HG02981 (cell line): ENCODE measurements at regions not wholly inside any gene's neighbourhood (a gene's known extent, or its start where the extent isn't known, plus 50 kb on each side); places are given as distances from the start of the nearest gene placed in this dataset.

Experiments used
- ATAC-seq: cut with Tn5 transposase; IDR thresholded peaks from one replicate; pipeline ENCODE4 v1.9.1; 2021; ENCODE audit warnings: mild to moderate bottlenecking, moderate library complexity; ENCODE audit not compliant: unreplicated experiment

DNA sequence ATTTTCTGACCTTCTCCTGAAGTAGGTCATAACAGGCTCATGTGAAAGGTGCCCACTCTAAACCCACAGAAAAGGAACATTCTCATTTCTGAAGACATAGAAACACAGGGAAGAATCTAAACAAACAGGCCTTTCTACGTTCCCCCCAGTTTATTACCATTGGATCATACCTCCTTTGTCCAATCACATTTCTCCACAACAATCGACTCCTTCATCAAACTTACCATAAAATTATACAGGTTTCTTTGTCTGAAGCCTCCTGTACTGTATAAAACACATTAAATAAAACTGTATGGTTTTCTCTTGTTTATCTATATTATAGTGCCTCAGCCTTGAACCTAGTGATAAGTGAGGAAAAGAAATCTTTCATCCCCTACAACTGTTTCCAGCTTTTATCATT, 340.7 kb downstream of the ENC1 start:
- ATAC-seq, result no peak

- no peak for ATAC-seq
Observed at GRCh38 chr5:74296685-74297408, 343.7 kb downstream of the ENC1 start.

DNA sequence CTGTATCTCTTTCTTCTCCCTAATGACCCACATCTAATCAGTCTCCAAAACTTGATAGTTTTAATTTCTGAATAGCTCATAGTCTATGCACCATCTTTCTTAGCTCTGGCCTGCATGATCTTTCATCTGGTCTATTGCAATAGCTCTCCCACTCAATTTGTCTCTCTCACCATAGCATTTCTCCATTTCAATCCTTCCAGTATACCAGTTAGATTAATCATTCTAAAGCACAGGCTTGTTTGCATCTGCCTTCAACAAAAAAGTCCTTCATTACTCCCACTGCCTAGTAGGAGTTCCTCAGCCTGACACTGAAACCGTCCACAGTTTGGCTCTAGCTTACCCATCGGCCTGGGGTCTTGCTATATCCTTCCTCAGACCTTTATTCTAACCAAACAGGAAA, 344.9 kb downstream of the ENC1 start:
- ATAC-seq, result no peak

- no peak for ATAC-seq
Observed at GRCh38 chr5:74295141-74295540, 345.4 kb downstream of the ENC1 start.

- ATAC-seq, result peak; percentile 64
Observed at GRCh38 chr5:74294231-74294705, 346.3 kb downstream of the ENC1 start.

GRCh38 chr5:74293182-74293581, 347.3 kb downstream of the ENC1 start:
- no peak for ATAC-seq

GRCh38 chr5:74290634-74291241, 349.8 kb downstream of the ENC1 start:
- no peak for ATAC-seq

DNA sequence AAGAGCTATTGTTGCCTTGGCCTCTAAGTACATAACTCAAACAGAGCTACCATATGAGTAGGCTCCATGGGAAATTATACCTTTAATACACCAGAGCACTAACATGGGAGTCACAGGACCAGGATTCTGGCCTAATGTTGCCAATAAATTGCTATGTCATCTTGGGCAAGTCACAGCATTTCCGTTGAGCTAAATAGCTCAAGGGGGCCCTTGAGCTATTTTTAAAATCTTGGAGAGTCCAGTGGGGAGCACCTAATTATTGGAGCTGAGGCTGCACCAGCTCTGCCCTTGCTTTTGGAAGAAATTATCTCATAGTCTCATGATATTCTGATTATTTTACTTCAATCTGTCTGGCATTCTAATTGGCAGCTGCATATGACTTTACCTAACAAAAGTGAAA, 350.8 kb downstream of the ENC1 start:
- no peak for ATAC-seq

GRCh38 chr5:74289238-74289637, 351.3 kb downstream of the ENC1 start:
- no peak for ATAC-seq

DNA sequence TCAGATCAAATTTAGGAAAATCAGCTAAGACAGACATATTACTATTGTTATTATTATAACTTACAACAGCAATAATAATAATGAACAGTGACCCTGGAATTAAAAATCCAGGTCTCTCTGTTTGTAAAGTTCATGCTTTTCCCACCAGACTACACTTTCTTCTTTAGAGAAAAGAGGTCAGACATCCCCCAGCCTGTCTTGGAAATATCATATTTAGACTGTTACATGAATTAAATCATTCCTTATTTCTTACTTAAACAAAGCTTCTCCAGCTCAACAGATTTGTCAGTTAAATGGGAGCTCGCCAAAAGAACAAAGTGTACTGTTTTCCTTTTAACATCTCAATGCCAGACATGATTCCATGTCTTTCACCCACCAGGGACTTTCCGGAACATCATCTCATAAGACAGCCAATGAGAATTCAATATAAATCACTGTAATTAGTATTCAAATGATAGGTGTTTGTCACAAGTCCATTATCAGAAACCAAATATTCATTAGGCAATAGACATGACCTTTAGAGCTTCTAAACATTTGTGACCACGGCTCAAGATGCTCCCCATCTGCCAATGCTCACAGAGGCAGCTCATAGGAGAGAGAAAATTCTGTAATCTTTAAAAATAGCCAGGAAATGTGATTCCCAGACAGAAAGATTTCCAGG, 351.9 kb downstream of the ENC1 start:
- no peak for ATAC-seq

DNA sequence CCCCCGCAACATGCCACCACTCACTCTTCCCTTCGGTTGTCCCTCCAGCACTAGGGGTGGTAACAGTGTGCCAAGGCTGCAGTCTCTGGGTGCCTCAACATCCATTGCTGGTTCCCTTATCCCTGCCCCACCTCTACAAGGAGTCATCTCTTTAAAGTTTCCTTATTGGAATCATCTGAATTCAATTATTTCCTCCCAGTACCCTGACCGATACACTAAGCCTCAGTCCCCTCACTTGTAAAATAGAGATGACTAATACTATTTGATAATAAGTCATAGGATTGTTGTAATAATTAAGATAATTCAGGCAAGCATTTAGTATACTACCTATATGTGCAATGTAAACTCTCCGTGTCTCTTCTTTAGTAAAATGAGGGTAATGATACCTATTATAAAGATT, 352.5 kb downstream of the ENC1 start:
- ATAC-seq, result no peak

- ATAC-seq, result no peak
Observed at GRCh38 chr5:74286734-74287695, 353.5 kb downstream of the ENC1 start.

GRCh38 chr5:74285675-74286280, 354.8 kb downstream of the ENC1 start:
- ATAC-seq, result no peak

DNA sequence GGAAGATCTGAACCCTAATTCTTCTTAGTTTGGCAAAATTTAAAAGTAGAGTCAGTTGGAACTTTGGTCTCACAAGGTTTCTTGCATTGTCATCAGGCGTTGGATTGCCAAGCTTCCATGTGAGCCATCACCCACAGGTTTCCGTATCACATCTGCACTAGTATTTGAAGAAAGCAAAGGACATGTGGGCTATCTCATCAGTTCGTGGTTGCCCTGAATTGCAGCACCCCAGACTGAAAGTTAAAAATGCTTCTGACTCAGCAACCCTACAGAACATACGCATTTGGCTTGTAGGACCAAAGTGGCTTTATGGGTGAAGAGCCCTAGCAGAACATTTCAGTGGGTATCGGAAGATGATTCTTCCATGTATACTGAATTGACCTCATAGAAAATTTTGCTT, 358.0 kb downstream of the ENC1 start:
- ATAC-seq, result no peak

DNA sequence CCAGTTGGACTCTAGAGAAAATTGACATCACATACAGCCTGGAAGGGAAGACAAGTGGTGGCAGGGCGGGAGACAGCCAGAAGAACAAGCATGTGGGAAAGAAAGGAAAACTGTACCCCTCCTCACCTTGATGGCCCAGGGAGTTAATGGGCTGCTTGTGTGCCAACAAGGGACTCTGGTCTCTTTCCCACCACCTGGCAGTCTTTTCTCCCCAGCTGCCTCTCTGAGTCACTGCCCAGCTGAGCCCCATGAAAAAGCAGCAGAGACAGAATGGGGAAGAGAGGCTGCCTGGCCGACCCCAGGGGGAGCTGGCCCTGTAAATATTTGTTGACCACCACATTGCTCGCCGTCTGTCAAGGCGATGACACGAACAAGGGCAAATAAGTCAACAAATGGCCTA, 359.4 kb downstream of the ENC1 start:
- ATAC-seq, result no peak

DNA sequence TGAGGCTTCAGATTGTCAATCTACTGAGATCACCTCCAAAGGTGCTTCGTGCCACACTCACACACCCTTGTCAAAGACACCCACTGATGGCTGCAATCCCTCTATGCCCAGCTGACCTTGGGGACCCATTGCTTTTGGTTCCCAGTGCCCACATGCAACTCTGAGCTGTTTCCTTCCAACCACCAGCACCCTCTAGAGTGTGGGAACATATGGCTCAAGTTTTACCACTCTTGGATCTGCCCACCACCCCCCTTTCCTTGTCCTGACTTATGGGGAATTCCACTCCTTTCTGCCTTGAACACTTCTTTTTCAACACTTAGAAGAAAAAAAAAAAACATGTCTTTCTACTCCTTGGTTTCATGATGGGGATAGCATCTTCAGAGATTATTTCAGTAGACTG, 360.2 kb downstream of the ENC1 start:
- no peak for ATAC-seq

DNA sequence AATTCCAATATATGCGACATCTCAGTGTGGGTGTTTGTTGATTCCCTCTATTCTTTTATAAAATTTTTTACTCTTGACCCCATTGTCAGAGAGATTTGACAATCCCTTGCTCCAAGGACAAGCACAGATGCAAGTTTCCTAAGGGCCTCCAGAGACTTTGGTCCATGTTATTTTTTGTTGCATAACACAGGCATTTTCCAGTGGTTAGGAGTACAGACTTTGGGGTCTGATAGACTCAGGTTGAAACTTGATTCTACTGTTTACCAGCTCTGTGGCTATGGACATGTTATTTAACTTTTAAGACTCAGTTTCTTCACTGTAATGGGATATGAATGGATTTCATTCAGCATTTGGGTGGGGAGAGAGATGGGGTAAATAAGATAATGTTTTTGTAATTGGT, 361.3 kb downstream of the ENC1 start:
- ATAC-seq, result no peak

- no peak for ATAC-seq
Observed at GRCh38 chr5:74277418-74277817, 363.1 kb downstream of the ENC1 start.

DNA sequence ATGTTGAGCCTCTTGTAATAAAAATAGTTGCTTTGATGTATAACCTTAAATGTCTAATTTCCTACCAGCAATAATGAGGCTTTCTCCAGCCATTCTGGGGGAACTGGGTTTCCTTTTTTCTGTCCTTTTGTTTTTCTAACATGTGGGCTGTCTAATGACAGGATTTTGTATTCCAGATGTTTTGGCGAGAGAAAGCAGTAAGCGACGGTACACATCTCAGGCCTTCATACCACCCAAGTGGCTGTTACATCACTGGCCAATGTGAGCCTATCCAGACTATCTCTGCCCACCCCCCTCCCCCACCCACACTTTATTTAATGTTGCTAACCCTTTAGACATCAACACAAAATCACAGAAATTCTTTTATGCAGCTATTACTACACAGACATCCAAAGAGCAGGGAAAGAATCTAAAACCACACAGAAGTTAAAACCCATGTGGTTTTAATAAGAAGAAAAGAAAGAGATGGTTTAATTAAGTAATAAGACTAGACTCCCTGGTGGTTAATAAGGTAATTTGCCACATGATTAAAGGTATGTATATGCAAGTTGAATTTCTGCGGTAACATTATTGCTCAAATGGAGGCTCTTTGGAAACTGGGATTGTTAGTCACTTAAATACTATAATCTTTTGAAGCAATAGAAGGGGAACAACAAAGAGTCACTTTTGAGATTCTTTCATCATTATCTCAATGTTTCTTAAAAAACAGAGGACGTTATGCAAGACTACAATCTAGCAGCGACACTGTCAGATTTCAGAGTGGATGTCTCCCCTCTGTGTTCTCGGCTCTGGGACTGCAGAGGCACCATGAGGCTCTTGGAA, 365.1 kb downstream of the ENC1 start:
- no peak for ATAC-seq

- no peak for ATAC-seq
Observed at GRCh38 chr5:74274326-74274725, 366.2 kb downstream of the ENC1 start.
